ENCODE measurements at regions not wholly inside any gene's neighbourhood (a gene's known extent, or its start where the extent isn't known, plus 50 kb on each side); places are given as distances from the start of the nearest gene placed in this dataset.

DNA sequence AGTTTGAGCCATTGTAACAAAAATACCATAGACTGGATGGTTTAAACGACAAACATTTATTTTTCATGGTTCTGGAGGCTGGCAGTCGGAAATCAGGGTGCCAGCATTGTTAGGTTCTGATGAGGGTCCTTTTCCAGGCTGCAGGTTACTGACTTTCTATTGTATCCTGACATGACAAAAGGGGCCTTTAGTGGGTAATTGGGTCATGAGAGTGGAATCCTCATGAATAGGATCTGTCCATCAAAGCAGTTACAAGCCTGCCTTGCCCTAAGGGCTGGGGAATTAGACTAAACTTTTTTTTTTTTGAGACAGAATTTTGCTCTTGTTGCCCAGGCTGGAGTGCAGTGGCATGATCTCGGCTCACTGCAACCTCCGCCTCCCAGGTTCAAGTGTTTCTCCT is 347.9 kb upstream of the TSHZ2 start:
- Histone ChIP-seq H3K79me2 (ENCODE audit: low read depth) (no peaks in the 10 kb centered on the region), H3K4me1 (replicated peaks; ENCODE audit: insufficient read depth) (no peaks in the 10 kb centered on the region), H3K36me3 (ENCODE audit: low read depth) (no peaks in the 10 kb centered on the region), H2AFZ (no peak overlapping the region), H3F3A (ENCODE audit: insufficient read depth, low read depth) (no peaks in the 10 kb centered on the region), H4K20me1 (ENCODE audit: insufficient read depth) (no peaks in the 10 kb centered on the region), H3K9me3 (ENCODE audit: insufficient read depth, low read depth) (no peaks in the 10 kb centered on the region), H3K27ac (no peak overlapping the region), H3K27me3 (ENCODE audit: insufficient read depth, low read depth) (peaks cover 9% of the 10 kb centered on the region; the same call in 1 of the 2 replicates), H3K4me2 (no peak overlapping the region), H3K9me2 (ENCODE audit: insufficient read depth) (no peaks in the 10 kb centered on the region), H3K4me3 (no peak overlapping the region)
- no TSS peak for BruUV-seq (replicated peaks)
- POLR2A ChIA-PET (ENCODE audit: unreplicated experiment): no interaction called here
- TF ChIP-seq EZH2 (IDR thresholded peaks at IDR 0.05; ENCODE audit: low read depth): no peak
- TF ChIP-seq, protein P1, sequence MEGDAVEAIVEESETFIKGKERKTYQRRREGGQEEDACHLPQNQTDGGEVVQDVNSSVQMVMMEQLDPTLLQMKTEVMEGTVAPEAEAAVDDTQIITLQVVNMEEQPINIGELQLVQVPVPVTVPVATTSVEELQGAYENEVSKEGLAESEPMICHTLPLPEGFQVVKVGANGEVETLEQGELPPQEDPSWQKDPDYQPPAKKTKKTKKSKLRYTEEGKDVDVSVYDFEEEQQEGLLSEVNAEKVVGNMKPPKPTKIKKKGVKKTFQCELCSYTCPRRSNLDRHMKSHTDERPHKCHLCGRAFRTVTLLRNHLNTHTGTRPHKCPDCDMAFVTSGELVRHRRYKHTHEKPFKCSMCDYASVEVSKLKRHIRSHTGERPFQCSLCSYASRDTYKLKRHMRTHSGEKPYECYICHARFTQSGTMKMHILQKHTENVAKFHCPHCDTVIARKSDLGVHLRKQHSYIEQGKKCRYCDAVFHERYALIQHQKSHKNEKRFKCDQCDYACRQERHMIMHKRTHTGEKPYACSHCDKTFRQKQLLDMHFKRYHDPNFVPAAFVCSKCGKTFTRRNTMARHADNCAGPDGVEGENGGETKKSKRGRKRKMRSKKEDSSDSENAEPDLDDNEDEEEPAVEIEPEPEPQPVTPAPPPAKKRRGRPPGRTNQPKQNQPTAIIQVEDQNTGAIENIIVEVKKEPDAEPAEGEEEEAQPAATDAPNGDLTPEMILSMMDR (conservative IDR thresholded peaks at IDR 0.05): no peak
- intact Hi-C loops (cut with micrococcal nuclease; ENCODE audit: unreplicated experiment): no loop called here
- DNase-seq: no peak
- CTCF ChIA-PET: no interaction called here

DNA sequence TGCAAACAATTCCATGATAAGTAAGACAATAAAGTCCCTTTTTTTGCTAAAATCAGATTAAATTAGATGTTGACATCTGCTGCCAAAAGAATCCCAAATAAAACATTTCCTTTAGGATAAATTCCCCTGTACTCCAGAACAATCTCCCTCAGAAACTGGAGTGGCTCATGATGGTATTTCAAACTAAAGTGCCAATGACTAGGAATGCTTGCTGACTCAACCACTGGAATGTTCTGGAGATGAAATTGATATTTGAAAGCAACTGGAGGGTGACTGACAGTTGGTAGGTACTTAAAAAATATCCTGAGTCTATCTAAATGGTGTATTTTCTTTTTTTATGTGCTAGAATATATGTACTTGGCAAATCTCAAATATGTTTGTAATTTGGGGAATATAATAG is 350.1 kb upstream of the TSHZ2 start:
- Histone ChIP-seq H3K9me3 (ENCODE audit: insufficient read depth, low read depth) (no peaks in the 10 kb centered on the region), H3F3A (ENCODE audit: insufficient read depth, low read depth) (no peaks in the 10 kb centered on the region), H3K79me2 (ENCODE audit: low read depth) (no peaks in the 10 kb centered on the region), H3K36me3 (ENCODE audit: low read depth) (no peaks in the 10 kb centered on the region), H3K4me3 (no peak overlapping the region), H3K27ac (no peak overlapping the region), H3K27me3 (ENCODE audit: insufficient read depth, low read depth) (peaks cover 18% of the 10 kb centered on the region; the same call in 1 of the 2 replicates), H4K20me1 (ENCODE audit: insufficient read depth) (no peaks in the 10 kb centered on the region), H3K9me2 (ENCODE audit: insufficient read depth) (no peaks in the 10 kb centered on the region), H3K4me2 (no peak overlapping the region), H3K4me1 (replicated peaks; ENCODE audit: insufficient read depth) (no peaks in the 10 kb centered on the region), H2AFZ (no peak overlapping the region)
- no peak for DNase-seq
- BruUV-seq (replicated peaks): no TSS peak
- TF ChIP-seq EZH2 (IDR thresholded peaks at IDR 0.05; ENCODE audit: low read depth): no peak
- TF ChIP-seq, protein P1 (conservative IDR thresholded peaks at IDR 0.05): no peak
- intact Hi-C loops (cut with micrococcal nuclease; ENCODE audit: unreplicated experiment): no loop called here
- POLR2A ChIA-PET (ENCODE audit: unreplicated experiment): no interaction called here
- CTCF ChIA-PET: no interaction called here

DNA sequence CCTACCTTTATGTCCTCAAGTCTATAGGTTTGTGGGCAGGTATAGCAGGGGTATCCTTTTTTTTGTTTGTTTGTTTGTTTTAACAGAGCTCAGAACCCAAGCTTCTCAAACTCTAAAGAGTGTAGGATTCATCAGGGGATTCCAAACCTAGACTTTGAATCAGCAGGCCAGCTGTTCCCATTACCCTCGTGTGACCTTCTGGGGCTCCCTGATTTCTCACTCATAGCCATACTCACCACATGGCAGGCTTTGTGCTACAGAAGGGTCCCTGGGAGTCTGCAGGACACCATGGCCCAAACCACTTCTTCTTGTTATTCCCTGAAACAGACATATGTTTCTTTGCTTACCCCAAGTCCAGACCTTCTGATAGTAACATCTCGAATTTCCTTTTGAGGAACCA is 350.8 kb upstream of the TSHZ2 start:
- H3K4me2 ChIP-seq: no peak overlapping the region
- H3K27ac ChIP-seq: no peak overlapping the region
- peaks cover 24% of the 10 kb centered on the region; the same call in 1 of the 2 replicates for H3K27me3 ChIP-seq (ENCODE audit: insufficient read depth, low read depth)
- H3K9me2 ChIP-seq (ENCODE audit: insufficient read depth): no peaks in the 10 kb centered on the region
- no peaks in the 10 kb centered on the region for H3K79me2 ChIP-seq (ENCODE audit: low read depth)
- ChIA-PET POLR2A (ENCODE audit: unreplicated experiment) (no interaction called here), CTCF (no interaction called here)
- no peak for DNase-seq
- no peaks in the 10 kb centered on the region for H3K4me1 ChIP-seq (replicated peaks; ENCODE audit: insufficient read depth)
- intact Hi-C loops (cut with micrococcal nuclease; ENCODE audit: unreplicated experiment): no loop called here
- no peak overlapping the region for H3K4me3 ChIP-seq
- no peaks in the 10 kb centered on the region for H3K36me3 ChIP-seq (ENCODE audit: low read depth)
- H3F3A ChIP-seq (ENCODE audit: insufficient read depth, low read depth): no peaks in the 10 kb centered on the region
- no peaks in the 10 kb centered on the region for H4K20me1 ChIP-seq (ENCODE audit: insufficient read depth)
- TF ChIP-seq, protein P1 (conservative IDR thresholded peaks at IDR 0.05): no peak
- no peak overlapping the region for H2AFZ ChIP-seq
- no peaks in the 10 kb centered on the region for H3K9me3 ChIP-seq (ENCODE audit: insufficient read depth, low read depth)
- no TSS peak for BruUV-seq (replicated peaks)

All from PC-9 (cell line).